ENCODE measurements at regions not wholly inside any gene's neighbourhood (a gene's known extent, or its start where the extent isn't known, plus 50 kb on each side); places are given as distances from the start of the nearest gene placed in this dataset.

DNA sequence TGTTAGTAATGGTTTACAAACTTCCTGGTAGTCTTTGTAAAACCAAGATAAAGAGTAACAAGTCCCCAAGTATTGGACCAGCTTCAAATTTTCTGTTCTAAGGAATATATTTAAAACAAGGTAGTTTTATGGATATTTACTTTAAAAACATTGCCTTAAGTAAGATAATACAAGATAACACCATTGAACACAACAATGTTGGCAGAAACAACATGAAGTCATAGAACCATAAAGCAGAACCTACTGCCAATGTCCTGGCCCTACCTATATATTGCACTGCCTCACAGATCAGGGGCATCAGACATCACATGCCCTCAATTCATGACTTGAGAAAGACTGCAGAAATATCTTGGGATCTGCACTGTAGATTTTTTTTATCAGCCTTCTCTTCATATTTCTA lies 1176.2 kb downstream of the PCDH7 start:
- Histone ChIP-seq H3K4me1 (no peaks in the 10 kb centered on the region), H3K27me3 (no peaks in the 10 kb centered on the region), H3K9me3 (no peaks in the 10 kb centered on the region), H3K27ac (no peak overlapping the region), H3K4me3 (no peak overlapping the region), H3K36me3 (no peaks in the 10 kb centered on the region)
- TF ChIP-seq POLR2A (IDR thresholded peaks at IDR 0.05), result no peak
- TF ChIP-seq CTCF (IDR thresholded peaks at IDR 0.05), result no peak
- ATAC-seq (no peak), DNase-seq (no peak)
- intact Hi-C loops (cut with DNase I), result no loop called here

DNA sequence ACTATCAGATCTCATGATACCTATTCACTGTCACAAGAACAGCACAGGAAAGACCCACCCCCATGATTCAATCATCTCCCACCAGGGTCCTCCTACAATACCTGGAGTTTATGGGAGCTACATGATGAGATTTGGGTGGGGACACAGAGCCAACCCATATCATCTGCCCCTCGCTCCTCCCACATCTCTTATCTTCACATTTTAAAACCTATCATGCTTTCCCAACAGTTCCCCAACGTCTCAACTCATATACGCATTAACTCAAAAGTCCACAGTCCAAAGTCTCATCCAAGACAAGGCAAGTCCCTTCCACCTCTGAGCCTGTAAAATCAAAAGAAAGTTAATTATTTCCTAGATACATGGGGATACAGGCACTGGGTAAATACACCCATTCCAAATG lies 1185.2 kb downstream of the PCDH7 start:
- Histone ChIP-seq H3K4me3 (no peak overlapping the region), H3K36me3 (no peaks in the 10 kb centered on the region), H3K27me3 (no peaks in the 10 kb centered on the region), H3K27ac (no peak overlapping the region), H3K9me3 (no peaks in the 10 kb centered on the region), H3K4me1 (no peaks in the 10 kb centered on the region)
- 38% methylated on average over 3 of the region's 3 CpGs for WGBS (ENCODE audit: insufficient coverage, low coverage, low lambda C conversion rate, missing lambda C conversion rate)
- DNase-seq, result no peak
- no peak for TF ChIP-seq CTCF (IDR thresholded peaks at IDR 0.05)
- no peak for TF ChIP-seq POLR2A (IDR thresholded peaks at IDR 0.05)
- intact Hi-C loops (cut with DNase I), result no loop called here
- no peak for ATAC-seq

- Histone ChIP-seq H3K4me3 (no peak overlapping the region), H3K27ac (no peak overlapping the region), H3K36me3 (no peaks in the 10 kb centered on the region), H3K4me1 (no peaks in the 10 kb centered on the region), H3K9me3 (no peaks in the 10 kb centered on the region), H3K27me3 (no peaks in the 10 kb centered on the region)
- TF ChIP-seq CTCF (IDR thresholded peaks at IDR 0.05), result no peak
- TF ChIP-seq POLR2A (IDR thresholded peaks at IDR 0.05), result no peak
- DNase-seq, result no peak
- ATAC-seq, result no peak
- intact Hi-C loops (cut with DNase I), result no loop called here
- 36% methylated on average over 3 of the region's 3 CpGs for WGBS (ENCODE audit: insufficient coverage, low coverage, low lambda C conversion rate, missing lambda C conversion rate)
Observed at GRCh38 chr4:31908261-31908660, 1188.1 kb downstream of the PCDH7 start.

GRCh38 chr4:31917334-31917733 lies 1197.2 kb downstream of the PCDH7 start:
- DNase-seq (no peak), ATAC-seq (no peak)
- Histone ChIP-seq H3K4me1 (no peaks in the 10 kb centered on the region), H3K9me3 (peaks cover 0 to 3% (median 0%) of the 10 kb centered on the region in 4 donors), H3K36me3 (no peaks in the 10 kb centered on the region), H3K27ac (no peak overlapping the region), H3K4me3 (no peak overlapping the region), H3K27me3 (no peaks in the 10 kb centered on the region)
- TF ChIP-seq CTCF (IDR thresholded peaks at IDR 0.05) (no peak), POLR2A (IDR thresholded peaks at IDR 0.05) (no peak)
- WGBS (ENCODE audit: insufficient coverage, low coverage, low lambda C conversion rate, missing lambda C conversion rate), result 55% methylated on average over 1 of the region's 1 CpG
- intact Hi-C loops (cut with DNase I), result no loop called here

DNA sequence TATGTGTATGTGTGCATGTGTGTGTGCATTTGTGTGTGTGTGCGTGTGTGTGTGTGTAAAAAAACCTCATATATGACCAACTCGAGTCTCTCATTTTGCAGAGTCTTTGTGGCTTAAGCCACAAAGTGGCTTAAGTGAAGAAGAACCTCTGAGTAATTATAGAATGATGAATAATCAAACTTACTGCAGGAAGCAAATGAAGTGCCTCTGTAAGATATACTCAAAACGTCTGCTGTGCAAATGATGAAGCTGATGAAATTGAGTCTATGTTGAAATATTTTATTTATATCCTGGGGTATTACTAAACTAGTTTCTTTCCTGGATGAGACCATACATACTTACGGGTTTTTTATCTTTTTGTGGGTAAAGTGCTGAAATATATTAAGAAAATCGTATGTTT lies 1198.7 kb downstream of the PCDH7 start:
- 25% methylated on average over 5 of the region's 5 CpGs for WGBS (ENCODE audit: insufficient coverage, low coverage, low lambda C conversion rate, missing lambda C conversion rate)
- DNase-seq, result no peak

More for the DNA sequence above, 1198.7 kb downstream of the PCDH7 start:
- Histone ChIP-seq H3K4me3 (no peak overlapping the region), H3K9me3 (peaks cover 0 to 3% (median 0%) of the 10 kb centered on the region in 4 donors), H3K36me3 (no peaks in the 10 kb centered on the region), H3K4me1 (no peaks in the 10 kb centered on the region), H3K27ac (no peak overlapping the region), H3K27me3 (no peaks in the 10 kb centered on the region)
- intact Hi-C loops (cut with DNase I), result no loop called here
- no peak for ATAC-seq
- TF ChIP-seq POLR2A (IDR thresholded peaks at IDR 0.05), result no peak
- TF ChIP-seq CTCF (IDR thresholded peaks at IDR 0.05), result no peak

Measured in right lobe of liver (tissue), 6 donors.